GM19455 (cell line): ENCODE measurements at regions not wholly inside any gene's neighbourhood (a gene's known extent, or its start where the extent isn't known, plus 50 kb on each side); places are given as distances from the start of the nearest gene placed in this dataset.

Experiments used
- ATAC-seq: cut with Tn5 transposase; IDR thresholded peaks from one replicate; pipeline ENCODE4 v1.9.1; 2021; ENCODE audit not compliant: unreplicated experiment

DNA sequence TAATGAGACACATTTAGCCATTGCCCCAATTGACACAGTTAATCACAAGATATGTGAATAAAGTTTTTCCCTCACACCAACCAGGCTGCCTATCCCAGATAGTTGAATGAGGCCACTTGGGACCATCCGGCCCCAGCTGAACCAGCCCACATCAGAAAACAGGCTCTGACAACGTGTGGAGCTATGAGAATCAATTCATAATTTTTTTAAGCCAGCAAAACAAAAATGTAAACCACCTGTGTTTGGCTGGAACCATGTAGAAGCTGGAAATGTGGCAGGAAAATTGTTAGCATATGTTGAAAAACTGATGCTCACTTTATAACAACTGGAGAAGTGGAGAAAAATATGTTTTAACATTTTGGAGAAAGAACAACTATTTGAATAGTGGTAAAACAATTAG lies 1161.3 kb downstream of the SLITRK1 start:
- ATAC-seq, result no peak

DNA sequence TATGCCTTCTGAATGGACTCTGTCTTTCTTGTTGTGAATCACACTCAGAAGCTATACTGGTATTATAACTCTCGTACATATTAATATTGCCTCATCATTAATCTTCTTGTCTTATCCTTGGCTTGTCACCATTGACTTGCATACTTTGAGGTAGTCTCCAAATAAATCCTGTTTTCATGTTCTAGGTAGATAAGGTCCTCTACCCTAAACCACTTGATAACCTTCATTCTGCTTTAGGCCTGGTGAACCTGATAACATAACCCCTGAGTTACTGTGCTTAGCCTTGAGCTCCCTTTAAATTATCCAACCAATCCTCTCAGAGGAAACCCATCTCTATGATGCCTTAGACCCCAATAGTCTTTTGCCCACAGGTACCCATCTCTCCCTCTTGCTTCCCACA lies 1162.3 kb downstream of the SLITRK1 start:
- no peak for ATAC-seq

DNA sequence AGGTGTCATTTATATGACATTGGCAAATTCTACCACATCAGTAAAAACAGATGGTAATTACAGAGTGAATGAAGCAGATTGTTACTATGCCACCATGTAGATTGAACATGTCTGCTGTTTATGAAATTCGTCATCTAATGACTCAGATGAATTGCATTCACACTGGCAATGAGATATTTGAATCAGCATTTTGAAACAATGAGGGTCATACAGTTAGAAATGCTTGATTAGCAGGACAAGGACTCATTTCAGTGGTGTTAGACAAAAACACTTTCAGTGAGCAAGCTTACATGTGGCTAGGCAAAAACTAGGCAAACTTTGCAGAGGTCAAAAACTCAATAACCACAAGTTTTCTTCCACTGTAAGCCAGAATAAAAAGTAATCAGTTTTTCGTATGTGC lies 1165.0 kb downstream of the SLITRK1 start:
- ATAC-seq, result no peak

DNA sequence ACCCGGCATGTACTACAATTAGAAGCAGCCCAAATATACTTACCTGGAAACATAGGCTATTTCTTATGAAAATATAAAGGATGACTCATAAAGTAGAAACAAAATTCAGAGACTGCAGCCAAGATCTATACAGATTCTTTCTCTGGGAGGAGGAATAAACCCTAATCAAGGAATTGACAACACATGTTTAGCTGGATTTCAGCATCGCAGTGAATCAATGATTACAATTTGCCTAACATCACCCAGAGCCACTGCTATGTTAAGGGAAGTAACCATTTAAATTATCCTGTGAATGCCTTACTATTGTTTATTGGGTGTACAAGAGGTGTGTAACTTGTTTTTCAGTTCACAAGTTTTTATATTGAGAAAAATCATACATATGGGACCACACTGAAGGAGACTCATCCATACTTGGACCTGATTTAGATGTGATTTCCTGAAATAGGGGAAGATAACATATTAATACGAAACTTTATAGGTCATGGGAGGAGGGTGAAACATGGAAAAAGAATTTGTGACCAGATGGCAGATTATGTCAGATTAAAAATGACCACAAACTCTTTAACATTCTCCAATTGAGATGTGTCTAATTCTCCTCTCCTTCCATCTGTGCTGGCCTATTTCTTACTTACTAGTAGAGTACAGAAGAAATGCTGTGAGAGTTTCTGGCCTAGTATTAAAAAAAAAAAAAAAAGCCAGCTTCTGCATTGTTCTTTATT lies 1168.4 kb downstream of the SLITRK1 start:
- ATAC-seq, result no peak

DNA sequence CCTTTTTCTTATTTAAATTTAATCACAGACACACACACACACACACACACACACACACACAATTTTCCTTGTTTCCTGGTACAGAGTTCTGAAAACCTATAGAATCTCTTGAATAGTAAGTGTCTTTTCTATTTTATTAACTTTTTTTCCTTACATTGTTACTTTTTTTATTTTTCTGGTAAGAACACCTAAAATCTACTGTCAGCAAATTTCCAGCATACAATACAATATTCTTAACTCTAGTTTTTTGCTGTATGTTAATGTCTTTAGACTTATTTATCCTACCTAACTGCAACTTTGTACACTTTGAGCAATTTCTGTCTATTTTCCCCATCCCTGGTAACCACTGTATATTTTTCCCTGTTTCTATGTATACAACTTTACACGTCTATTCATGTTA lies 1179.8 kb downstream of the SLITRK1 start:
- ATAC-seq, result no peak

DNA sequence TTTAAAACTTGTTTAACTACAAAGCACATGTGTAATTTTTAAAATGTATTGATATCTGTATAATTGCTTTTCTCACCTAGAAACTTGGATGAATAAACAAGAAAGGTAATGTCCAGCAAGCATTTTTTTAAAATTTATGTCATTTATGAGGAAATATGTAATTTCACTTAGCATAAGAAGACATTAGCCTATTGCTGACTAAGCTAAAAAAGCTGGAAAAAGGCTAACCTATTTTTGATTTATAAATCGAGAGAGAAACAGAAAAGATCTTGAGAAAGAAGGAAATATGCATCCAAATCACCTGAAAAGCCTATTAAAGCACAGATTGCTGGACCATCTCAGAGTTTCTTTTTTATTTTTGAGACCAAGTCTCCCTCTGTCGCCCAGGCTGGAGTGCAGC lies 1181.3 kb downstream of the SLITRK1 start:
- ATAC-seq, result no peak

DNA sequence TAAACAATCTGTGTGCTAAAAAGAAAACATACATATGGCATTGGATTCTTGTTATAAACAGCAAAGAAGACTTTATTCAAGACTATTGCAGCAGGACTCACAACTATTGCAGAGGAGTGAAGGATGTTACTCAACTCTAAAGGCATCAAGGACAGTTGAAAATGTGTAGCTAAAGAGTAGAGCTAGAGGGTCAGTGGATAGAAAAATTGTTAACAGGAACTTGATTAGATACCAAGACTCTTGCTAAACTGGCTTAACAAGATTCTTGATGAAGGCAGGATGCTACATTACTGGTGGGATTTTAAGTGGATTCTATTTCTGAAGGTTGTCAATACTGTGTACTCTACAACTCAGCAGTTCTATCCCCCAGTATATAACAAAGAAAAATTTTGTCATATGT lies 1183.3 kb downstream of the SLITRK1 start:
- no peak for ATAC-seq

DNA sequence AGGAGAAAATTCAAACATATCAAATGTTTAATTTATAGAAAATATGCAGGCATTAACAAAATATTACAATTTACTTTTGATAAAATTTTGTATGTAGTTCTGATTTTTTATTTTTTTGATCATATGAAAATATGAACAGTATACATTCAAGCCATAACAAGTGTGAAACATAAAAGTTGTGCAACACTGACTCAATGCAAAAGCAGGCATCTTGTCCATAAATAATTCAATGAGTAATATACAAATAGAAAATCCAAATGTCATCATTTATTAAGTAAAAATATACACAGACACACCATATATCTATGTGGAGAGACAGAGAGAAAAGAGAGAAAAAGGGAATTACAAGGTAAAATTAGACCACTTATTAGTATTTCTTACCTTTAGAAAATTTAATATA lies 1183.9 kb downstream of the SLITRK1 start:
- ATAC-seq, result no peak

DNA sequence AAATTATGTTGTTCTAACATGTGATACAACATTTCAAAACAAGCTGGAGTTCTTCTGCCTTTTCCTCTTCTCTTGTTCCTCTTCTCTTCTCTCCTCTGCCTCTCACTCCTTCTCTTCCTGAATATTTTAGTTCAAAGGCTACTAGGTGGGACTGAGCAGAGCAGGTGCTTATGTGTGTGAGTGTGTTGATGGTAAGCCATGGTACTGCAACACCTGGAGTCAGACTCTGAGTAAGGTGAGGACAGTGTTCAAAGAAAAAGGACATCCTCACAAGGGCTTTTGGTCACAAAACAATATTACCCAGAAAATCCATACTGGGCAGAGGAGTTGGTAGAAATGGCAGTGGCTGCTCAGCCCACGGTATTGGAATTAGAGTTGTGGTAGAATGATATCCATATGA lies 1188.7 kb downstream of the SLITRK1 start:
- ATAC-seq, result no peak

DNA sequence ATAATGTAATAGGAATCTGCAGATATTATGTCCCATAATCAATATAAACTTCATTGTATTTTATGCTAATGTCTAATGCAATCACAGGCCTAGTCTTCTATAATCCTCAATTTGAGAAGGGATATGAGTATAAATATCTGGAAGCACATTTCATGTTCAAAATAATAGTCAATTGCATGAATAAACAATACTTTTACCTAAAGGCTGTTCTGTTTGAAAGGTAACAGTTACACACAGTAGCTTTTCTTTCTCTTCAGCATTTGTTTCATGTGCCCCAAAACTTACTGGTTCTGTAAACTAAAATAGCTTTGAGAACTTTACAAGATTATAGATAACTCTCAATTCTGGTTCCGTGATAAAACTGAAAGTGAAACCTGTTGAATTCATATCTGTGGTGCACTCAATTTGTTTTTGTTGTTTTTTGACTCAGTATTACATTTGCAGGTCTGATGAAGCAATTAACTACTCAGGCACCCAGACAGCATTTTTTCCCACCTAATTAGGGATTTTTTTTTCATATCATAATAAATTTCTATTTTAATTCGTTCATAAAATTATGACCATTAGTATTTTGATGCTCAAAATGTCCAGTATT lies 1193.8 kb downstream of the SLITRK1 start:
- peak; percentile 86 for ATAC-seq

DNA sequence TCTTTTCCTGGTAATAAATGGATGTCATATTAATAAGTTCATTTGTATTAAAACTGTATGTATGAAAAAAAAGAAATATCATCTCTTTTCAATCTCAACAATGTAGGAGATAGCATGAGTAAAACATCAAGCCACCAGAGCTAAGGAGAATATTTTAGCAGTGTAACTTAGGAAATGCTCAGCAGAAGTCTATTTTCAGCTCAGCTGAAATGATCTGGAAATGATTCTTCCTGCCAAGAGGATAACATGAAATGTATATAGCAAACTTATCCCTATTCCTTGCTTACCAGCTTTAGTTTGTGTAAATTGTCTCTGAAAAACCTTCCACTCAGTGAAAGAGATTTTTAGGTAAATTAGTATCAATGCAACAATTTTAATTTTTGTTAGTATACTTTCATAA lies 1194.4 kb downstream of the SLITRK1 start:
- no peak for ATAC-seq

DNA sequence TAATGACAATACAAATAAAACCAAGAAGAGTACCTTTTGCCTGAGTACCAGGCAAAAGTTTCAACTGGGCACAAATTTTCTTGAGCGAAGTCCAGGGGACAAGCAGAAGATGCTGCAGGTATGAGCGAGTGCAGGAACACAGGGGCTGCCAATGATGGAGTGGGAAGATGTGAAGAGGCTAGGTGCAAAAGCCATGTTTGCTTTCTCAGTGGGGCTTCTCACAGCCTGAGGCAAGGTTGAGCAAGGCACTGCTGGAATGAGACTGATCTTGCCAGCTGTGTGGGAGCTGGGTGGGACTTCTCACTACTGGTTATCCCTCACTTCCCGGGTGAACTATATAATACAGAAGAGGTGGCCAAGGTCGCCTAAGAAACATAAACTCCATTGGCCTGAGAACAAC lies 1200.7 kb downstream of the SLITRK1 start:
- no peak for ATAC-seq

DNA sequence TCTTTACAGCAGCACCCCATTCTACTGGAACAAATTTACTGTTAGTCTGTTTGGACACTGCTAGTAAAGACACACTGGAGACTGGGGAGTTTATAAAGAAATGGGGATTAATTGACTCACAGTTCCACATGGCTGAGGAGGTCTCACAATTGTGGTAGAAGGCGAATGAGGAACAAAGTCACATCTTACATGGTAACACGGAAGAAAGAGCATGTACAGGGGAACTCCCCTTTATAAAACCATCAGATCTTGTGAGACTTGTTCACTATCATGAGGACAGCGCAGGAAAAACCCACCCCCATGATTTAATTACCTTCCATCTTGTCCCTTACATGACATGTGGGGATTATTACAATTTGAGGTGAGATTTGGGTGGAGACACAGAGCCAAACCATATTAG lies 1204.2 kb downstream of the SLITRK1 start:
- no peak for ATAC-seq

DNA sequence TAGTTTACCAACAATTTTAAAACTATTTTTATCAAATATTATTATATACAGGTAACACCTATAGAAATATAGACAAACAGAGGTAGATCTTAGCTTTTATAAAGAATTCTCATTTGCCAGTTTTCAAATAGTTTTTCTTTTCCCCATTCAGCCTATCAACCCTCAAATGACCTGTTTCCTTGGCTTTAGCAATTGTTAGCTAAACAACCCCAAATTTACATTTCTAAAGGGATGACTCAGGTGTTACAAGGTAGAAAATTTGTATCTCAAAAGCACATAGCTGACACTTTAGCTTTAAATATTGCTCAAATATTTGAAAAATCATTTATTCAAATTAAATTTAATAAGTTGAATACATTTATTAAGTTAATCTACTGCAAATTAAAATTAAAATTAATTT lies 1207.2 kb downstream of the SLITRK1 start:
- ATAC-seq, result no peak

DNA sequence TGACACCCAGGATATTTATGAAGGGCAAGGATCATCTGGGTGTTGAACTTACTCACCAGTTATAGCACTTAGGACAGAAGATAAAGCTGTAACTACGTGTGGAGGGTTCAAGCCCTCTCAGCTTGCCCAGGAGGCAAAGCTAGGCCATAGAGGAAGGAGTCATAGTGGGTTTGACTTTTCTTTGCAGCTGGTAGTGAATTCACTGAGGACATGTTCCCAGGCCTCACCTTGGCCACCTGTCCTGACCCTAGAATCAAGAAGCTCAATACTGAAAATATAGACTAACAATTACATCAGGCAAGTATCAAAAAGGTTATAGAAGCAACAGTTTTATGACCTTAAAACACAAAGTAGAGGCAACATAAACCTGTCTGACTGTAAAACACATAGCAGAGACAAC lies 1207.7 kb downstream of the SLITRK1 start:
- ATAC-seq, result no peak

DNA sequence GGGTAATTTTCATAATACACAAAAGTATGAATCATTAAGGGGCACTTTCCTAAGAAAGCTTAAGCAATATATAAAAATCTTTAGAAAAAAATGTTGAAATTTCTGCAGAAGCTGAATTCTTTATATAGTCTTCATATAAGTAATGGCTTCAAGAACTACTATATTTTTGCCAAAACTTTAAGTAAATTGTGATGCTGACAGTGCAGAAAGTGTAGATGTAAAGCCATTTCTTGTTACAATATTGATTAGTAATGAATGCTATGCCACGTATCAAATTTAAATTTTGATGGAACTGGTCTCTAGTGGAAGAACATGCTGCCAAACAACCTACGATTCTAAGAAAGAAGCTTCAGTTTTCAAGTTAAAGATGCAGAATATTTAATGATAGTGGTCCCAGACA lies 1210.0 kb downstream of the SLITRK1 start:
- ATAC-seq, result no peak

DNA sequence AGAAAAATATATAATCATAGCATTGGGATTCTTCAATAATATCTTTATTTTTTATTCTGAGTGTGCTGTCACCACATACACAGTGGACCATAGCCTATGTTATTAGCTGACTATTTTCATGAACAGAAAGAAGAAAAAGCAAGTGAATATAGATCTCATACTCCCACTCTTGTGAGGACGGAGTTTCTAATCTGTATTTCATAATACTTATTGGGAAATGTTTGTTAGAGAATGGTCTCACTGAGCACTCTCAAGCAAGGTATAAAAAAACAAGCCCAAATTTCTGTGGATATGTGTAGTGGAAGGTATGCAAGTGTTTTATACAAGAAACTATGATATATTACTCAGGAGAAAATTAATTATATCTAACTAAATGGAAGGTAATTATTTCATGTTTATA lies 1218.1 kb downstream of the SLITRK1 start:
- ATAC-seq, result no peak

DNA sequence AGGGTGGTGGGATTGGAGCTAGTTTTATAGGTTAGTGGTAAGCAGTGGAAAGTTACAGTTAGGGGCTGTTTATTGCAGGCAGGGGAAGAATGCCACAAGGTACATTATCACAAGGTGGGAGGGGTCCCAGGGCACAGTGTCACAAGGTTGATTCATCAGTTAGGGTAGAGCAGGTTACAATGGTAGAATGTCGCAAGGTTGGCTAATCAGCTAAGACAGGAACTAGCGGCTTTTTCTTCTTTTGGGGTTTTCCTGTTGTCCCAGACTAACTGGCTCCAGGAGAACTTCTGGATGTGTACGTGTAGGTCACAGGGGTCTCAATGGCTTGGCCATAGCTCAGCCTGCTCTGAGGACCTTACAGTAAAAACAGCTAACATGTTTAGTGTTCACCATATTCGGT lies 1221.1 kb downstream of the SLITRK1 start:
- ATAC-seq, result no peak

DNA sequence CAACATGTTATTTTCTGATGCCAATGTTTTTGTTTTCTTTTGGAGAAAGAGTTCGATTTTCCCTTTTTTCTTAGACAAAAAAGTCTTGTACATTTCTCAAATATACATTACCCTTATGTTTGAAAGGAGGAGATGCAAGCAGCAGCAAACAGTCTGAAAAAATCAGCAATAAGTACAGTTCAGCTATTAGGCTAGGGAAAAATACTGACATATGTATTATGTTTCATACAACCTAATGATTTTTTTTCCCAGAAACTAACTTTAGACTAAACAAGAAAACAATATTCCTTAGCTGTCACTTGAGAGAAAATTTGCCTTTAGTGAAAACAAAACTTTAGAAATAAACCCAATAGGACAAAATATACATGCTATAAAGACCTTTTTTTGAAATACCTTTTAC lies 1223.5 kb downstream of the SLITRK1 start:
- no peak for ATAC-seq

DNA sequence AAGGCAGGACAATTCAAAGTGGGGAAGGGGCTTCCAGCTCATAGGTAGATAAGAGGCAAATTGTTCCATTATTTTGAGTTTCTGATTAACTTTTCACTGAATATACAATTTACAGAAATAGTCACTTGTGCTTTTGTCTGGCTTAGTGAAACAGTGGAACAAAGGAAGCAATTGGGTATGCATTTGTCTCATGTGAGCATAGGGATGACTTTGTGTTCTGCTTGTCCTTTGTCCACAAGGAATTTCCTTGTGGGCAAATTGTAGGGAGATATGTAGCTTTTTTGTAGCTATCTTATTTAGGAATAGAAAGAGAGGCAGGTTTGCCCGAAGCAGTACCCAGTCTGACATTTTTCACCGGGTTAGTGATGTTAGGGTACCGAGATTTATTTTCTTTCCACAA lies 1224.8 kb downstream of the SLITRK1 start:
- no peak for ATAC-seq

DNA sequence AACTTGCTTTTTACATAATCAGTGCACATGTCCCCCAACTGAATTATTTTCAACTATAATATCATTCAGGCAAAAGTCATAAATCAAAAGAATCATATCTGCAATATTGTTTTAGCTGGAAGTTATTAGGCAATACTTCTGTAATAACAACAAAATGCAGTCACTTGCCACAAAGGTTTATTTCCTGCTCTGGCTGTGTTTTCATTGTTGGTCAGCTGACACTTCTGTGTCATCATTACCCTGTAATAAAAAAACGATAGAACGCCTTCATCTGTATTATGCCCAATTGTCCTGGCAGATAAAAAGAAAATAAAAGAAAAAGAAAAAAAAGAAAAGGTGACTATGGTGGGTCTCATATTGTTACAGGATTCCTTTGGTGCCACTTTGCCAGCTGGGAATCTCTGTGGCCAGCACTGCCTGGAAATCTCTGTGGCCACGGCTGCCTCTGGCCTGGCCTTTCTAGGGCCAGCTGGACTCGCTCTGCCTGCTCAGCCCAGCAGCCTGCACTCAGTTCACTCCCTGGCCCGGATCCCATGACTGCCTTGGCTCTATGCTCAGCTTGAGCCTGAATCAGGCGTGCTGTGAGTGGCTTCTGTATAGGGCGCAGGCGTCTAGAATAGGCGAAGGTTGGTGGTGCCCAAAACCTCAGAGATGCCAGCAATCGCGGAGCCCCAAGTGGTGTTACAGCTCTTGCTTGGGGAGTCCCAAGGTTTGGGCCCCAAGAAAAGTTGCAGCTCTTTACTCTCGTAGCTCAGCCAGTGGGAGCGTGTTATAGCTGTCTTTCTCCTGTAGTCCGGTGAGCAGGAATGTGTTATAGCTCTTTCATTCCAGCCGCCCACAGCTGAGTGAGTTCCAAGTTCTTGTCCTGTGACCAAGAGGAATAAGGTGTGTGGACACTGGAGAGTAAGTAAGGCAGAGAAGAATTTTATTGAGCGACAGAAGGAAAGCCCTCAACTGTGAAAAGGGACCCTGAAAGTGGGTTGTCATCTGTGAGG lies 1227.1 kb downstream of the SLITRK1 start:
- no peak for ATAC-seq

DNA sequence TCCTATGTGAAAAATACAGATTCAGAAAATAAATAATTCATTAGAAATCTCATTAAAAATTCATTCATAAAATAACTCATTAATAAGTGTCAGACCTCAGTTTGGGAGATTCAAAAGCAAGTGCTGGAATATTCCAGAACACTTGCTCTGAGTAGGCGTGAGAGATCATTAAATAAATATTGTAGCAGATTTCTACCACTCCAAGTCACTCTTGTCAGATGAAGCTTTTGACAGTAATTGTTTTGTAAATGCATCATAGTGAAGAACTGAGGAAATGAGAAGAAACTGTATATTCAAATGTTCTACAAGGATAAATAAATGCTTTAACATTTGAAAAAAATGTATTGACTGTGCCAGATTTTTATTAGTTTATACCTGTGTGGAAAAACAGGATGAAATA lies 1228.1 kb downstream of the SLITRK1 start:
- ATAC-seq, result no peak
